NCI-H526 treated with DMSO at 0.1 percent for 48 hours (cell line): ENCODE measurements at regions not wholly inside any gene's neighbourhood (a gene's known extent, or its start where the extent isn't known, plus 50 kb on each side); places are given as distances from the start of the nearest gene placed in this dataset.
"Not testable (repeated sequence)": the region's sequence is repeated elsewhere in the genome, so short reads cannot be mapped to it uniquely, and the experiment has no call there.

Experiments
- DNase-seq: peaks from one replicate; lab custom pipeline; 2025; lab: John Stamatoyannopoulos, UW

DNA sequence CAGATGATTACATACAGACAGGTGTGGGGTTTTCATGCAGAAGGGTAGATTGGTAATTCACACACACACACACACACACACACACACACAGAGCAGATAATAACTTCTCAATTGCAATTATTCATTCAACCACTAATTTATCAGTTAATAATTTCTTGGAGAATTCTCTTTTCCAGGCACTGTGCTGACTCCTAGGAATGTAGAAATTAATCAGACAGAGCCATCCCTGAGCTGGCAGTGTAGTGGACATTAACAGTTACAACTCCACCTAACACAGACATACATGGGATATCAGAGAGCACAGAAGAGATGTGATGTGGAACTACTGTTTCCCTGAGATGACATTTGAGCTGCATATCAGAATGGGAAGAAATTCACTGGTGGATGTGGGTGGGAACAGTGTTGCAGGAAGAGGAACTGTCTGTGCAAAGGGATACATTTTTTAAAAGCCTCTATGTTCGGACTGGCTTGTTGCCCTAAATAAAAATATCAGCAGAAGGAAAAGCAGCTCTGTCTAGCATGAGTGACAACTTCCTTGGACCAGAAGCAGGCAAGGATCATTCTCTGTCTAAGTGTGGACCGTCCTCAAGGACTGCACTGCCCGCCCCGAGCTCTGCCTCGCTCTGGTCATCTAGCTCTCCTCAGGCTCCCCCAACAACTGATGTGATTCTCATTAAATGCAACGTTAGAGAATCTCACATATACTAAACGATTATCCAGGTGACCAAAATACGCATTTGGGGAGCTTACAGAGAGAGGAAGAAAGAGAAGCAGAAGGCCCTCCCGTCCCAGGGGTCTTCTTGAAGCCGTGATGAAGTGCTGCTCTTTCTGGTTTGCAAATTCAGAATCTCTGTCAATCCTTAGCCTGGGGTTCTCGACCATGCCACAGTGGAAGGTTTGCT is 173.4 kb upstream of the TRIB2 start:
- no peak for DNase-seq

DNA sequence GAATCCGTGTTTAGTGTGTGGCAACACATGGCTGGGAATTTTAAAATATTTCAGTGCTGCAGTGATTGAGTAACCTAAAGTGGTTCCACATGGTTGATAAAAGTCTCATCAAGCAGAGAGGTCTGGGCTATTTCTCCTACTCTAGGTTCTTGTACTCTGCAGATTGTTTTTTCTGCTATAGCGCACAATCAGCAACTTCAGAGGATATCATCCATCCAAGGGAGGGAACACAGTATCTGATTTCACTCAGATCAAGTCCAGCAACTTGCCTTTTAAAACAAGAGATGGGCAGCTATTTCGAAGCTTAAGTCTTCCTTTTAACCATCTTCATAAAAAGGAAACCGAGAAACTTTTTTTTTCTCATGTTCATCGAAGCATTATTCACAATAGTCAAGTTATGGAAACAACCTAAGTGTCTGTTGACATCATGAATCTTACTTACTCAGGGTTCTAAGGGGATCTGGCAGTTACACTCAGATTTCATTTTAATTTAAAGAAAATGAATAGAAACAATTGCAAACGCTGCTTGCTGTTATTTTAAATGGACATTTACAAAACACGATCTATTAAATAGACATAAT is 172.7 kb upstream of the TRIB2 start:
- DNase-seq = no peak

DNA sequence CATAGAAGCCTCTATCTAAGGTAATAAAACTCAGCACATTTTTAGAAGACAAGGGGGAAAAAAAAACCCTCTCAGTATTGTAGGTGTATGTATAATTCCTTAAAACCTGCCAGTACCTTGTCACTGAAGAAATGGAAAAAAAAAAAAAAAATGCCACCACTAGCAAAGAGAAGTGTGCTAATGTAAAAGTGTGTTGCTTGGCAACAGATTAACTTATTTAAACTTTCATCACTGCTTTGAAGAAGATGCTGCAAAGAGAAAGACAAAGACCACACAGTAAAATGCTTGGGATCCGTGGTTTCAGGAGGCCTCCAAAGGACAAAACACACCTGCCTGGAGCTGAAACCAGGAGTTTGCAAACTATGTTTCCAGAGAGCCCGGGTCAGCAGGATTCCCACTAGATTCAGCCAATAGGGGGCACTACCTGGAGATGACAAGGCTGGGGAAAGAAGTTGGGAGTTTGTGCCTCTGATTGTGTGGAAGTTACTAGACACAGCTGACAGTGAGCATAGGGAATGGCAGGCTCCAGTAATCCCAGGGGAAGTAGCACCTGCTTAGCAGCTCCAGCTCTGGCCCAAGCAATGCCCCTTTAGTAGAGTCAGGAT is 169.1 kb upstream of the TRIB2 start:
- DNase-seq = no peak

DNA sequence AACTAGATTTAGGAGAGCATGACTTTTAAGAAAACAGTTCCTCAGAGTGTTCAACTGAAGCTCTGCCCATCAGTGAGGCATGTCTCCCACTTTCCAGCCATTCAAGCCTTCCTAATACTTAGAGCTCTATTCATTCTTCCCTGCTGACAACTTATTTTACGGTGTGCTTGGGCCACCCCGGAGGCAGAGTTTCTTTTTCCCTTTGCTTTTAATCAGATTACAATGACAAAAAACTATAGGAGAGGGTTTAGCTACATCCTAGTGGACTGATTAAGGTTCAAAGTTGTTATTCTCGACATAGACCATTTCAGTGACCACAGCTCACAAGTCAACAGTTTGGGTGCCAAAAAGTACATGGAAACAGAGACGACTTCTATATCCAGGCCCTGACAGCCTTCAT is 167.8 kb upstream of the TRIB2 start:
- no peak for DNase-seq

DNA sequence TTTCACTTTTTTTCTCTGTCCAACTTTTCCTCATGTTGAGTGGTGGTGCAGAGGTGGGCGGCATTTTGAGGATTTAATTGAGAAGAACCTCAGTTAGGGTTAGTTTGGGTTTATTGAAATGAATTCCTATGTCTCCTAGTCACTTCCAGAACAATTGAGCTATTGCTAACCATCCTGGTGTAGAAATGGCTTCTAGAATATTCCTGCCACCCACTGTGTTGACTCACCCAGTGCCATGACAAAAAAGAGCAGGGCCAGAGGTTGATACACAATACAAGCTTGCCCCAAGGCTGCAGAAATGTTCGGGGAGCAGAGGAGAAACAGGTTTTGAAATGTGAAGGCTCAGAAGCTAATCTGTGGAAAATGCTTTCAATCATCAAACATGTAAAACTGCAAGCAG is 167.1 kb upstream of the TRIB2 start:
- DNase-seq = no peak

DNA sequence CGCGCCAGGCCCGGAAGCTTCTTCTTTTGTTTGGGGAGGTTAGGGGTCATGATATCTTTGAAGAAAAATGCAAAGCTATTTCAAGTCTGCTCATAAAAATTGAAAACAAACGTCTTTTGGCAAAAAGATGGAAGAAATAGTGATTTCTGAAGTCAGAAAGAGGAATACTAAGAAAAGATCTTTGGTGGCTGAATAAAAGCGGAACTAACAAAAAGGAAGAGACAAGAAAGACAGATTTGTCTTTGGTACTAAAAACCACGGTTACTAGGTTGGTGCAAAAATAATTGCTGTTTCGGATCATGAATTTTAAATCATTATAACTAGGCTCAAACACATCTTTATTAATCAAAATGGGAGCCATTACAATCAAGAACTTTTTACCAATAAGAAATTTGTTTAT is 164.6 kb upstream of the TRIB2 start:
- DNase-seq = no peak

DNA sequence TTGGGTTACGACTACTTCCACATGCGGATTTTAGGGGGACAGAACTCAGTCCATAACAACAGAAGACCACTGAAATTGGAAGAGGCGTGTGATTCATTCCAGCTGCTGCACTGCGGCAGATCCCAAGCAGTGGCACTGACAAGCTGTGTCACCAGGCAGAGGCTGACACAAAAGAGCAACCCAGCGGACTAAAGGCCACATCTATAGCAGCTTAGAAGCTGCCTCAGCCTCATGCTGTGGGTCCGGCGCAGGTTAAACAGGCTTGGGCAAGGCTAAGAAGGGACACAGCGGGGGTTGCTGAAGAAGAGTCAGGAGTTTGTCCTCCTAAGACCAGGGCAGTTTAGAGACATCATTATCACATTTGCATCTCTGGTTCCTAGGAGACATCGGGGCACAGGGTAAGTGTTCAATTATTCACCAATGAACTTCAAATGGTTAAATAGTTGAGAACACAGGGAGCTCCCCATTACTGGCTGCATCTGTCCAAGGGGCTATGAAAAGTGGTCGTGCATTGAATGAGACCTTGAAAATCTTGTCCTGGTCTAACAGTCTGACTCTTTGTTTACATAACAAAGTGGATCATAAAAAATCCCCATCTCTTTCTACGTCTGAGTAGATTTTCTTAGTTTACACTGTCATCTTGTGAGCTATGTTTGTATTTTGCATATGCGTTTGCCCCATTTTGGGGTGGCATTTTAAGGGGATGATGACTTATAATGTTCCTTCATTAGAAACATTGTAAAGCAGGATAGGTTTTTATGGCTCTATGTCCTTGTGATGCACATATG is 162.3 kb upstream of the TRIB2 start:
- DNase-seq = no peak

DNA sequence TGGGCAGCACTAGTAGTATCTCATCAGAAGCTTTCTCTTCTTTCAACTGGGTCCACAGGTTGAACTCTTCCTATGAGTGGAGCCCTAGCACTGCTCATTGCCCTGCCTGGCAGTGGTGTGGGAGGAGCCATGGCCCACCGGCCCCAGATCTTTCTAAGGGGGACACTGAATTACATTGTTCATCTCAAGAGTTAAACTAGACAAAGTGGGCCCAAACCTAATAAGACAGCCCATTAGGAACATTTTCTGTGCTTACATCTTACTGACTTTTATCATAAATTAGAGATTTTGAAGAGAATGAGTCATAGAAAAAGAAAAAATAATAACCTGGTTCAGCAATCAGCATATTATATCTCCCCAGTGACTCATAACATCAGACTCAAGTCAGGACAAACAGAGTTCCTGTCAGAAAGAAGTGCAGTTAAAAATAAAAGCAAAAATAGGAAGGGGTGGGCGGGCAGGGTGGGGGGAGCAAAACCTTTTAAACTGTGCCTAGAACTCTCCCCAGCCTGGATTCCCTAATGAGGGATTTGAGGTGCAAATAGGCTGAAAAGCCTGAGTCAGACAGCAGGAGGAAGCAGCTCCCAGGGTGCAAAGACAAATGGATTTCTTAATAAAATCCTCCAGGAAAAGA is 161.6 kb upstream of the TRIB2 start:
- no peak for DNase-seq

DNA sequence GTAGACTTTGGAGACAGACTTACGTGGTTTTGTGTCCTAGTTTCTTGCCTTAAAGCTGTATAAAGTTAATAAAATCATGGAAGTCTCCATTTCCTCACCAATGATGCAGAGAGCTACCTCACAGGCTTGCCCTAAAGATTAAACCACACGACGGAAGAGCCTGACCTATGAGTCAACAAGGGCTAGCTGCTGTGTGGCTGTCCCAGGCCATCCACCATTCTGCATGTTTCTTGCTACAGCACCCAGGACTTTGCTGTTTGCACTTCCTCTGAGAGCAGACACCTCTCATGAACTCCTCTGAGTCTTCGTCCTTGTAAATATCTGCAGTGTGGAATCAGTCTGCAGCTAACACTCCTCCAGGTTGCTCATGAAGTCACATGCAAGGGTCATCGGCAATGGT is 160.0 kb upstream of the TRIB2 start:
- DNase-seq = no peak

DNA sequence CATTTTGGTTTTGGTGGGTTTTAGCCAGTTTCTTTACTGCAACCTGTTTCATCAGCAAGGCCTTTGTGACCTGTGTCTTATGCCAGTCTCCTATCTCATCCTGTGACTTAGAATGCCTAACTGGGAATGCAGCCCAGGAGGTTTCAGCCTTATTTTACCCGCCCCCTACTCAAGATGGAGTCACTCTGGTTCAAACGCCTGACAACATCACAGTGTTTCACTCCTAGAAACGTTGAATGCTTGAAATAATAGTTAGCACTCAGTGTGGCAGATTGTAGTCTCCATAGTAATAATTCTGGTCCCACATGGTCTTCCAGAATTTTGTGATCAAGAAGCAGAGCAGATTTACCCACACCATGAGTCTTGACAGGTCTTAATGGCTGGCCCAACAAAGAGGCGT is 159.0 kb upstream of the TRIB2 start:
- no peak for DNase-seq

DNA sequence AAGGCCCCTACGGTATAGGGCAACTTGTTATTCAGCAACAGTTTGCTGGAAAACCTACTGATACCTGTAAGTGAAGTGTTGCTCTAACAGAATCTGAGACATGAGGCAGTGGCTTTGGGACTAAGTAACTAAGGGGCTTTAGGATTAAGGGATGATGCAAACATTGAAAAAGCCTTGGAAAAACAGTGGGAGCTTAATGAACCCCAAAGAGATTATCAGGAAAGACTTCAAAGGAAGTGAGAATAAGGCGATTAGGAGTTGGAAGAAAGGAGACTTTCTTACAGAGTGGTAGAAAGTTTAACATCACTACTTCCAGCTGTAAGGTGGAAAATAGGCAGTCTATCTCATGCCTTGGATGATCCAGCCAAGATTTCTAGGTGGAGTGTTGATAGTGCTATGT is 158.2 kb upstream of the TRIB2 start:
- DNase-seq = no peak

DNA sequence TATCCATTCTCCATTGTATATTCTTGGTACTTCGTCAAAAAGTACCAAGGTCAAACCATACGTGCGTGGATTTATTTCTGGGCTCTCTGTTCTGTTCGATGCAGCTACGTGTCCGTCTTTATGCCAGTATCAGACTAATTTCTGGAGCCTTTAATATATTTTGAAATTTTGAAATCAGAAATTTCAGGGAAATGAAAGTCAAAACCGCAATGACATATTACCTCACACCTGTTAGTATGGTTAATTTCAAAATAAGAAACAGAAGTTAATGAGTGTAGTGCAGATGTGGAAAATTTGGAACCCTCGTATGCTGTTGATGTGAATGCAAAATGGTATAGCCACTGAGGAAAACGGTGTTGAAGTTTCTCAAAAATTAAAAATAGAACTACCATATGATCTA is 156.1 kb upstream of the TRIB2 start:
- no peak for DNase-seq

DNA sequence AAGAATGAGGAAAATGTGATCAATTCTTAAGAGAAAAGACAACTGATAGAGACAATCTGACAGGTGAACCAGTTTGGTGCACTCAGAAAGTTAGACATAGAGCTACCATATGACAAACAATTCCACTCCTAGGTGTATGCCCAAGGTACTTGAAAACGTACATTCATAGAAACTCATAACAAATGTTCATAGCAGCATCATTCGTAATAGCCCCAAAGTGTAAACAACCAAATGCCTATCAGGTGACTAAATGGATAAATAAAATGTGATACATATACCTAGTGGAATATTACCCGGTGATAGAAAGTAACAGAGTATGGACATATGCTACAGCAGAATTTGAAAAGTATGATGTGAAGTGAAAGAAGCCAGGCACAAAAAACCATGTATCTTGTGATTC is 149.3 kb upstream of the TRIB2 start:
- DNase-seq = no peak

DNA sequence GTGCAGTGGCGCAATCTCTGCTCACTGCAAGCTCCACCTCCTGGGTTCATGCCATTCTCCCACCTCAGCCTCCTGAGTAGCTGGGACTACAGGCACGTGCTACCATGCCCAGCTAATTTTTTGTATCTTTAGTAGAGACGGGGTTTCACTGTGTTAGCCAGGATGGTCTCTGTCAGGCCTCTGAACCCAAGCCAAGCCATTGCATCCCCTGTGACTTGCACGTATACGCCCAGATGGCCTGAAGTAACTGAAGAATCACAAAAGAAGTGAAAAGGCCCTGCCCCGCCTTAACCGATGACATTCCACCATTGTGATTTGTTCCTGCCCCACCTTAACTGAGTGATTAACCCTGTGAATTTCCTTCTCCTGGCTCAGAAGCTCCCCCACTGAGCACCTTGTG is 147.2 kb upstream of the TRIB2 start:
- not testable (repeated sequence) for DNase-seq

DNA sequence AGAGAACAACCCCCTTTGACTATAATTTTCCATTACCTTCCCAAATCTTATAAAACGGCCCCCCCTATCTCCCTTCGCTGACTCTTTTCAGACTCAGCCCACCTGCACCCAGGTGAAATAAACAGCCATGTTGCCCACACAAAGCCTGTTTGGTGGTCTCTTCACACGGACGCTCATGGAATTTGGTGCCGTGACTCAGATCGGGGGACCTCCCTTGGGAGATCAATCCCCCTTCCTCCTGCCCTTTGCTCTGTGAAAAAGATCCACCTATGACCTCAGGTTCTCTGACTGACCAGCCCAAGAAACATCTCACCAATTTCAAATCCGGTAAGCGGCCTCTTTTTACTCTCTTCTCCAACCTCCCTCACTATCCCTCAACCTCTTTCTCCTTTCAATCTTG is 146.8 kb upstream of the TRIB2 start:
- DNase-seq = not testable (repeated sequence)

DNA sequence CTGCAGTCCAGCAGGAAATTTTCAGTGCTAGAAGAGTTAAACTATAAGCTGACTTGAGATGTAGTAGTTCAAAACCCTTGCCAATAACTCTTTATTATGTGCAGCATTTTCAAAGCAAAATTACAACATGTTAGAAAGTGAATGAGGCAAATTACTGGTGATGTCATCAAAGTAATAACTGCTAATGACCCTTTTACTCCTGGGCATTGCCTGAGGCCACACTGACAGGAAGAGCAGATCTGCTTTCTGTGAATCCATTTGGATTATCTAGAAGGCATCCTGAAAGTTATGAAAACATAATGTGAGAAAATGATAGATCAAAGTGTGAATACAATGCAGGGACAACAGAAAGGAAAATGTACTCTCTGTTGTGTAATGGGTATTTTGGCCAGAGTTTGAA is 139.6 kb upstream of the TRIB2 start:
- no peak for DNase-seq

DNA sequence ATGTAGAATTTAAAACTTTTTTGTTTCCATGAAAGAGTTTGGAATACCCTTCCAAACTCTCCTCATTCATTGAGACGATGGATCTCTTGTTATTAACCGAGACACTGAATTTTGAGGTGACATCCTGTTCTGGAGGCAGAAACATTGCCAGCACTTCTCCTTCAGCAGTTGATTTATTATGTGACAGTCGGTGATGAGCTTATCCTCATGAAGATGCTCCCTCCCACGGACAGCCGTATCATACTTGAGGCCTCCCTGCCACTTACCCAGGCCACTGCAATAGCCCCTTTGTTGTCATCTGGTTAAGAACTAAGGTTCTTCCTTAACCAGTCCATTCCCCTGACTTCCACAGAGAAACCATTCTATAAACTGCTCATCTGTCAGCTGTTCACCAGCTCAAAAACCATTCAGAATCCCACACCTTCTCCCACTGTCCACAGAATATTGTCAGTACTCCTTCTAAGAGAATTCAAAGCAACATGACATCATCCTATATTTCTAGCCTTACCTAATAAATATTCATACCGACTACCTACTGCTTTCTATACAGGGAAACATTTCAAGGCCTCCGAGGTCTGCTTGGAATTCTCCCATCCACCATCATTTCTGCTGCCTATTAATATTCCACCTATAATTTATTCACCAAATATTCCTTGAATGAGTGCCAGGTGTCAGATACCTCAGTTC is 139.0 kb upstream of the TRIB2 start:
- no peak for DNase-seq

DNA sequence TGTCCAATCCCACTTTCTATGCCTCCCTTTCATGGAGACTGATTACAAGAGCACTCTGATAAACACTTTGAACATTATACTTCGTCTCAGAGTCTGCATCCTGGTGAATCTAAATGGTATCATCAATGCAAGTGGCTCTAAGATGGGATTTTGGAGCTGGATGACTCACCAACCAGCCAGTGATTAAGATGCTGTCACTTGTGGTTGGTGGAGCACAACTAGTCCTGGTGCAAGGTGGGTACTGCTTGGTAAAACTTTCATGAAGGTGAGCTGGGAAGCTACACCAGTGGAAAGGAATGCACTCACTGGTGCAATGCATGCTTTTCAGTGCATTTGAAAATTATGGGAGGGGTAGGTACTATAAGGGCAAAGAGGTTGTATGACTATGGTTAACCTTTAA is 137.7 kb upstream of the TRIB2 start:
- DNase-seq = no peak

DNA sequence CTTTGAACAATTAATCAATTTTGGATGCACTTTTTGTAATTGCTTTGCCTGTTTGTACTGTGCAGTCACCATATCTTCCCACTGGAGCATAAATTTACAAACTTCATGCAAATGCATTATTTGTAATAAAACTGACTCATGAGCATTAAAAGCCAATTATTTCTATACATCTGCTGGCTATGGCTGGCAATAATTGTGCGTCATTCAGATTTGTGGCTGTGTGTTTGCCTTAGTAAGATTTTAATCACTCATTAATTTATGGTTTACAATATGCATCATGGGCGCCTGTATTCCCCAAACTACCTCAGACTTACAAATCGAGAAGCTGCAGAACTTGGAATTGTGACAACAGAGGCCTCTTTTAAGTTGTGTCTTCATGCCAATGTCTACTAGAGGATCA is 132.4 kb upstream of the TRIB2 start:
- no peak for DNase-seq

DNA sequence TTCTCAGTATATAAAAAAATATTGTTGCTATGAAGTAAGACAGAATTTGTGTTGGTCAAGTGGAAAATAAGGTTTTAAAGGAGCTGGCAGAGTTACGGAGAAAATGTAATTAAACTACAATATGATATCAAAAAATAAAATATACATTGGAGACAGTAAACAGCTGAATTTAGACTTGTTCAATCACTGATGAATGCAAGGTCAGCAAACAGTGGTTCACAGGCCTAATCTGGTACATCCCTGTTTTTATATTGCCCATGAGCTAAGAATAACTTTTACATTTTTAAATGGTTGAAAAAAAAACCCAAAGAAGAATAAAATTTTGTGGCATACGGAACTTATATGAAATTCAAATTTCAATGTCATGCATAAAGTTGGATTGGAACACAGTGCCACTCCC is 131.0 kb upstream of the TRIB2 start:
- DNase-seq = no peak

DNA sequence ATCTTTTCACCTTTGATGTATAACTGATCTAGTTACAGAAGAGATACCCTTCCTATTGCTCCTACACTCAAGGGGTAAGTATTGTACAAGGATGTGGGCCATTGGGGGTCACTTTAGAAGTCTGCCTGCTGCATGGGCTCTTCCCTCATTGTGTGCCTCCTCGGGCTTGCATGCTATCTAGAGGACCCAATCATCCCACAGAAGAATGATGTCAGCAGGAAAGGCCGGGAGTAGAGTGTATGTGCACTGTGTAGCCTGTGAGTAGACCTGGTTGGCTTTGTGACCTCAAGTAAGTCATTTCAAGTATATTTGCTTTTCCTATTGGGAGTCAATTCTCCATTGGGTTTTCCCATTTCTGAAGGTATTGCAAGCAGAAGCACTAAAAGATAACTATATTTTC is 129.5 kb upstream of the TRIB2 start:
- DNase-seq = no peak
